ENCODE measurements at regions not wholly inside any gene's neighbourhood (a gene's known extent, or its start where the extent isn't known, plus 50 kb on each side); places are given as distances from the start of the nearest gene placed in this dataset.

- H3K36me3 ChIP-seq (ENCODE audit: insufficient read depth, low read length) = no peaks in the 10 kb centered on the region
- TF ChIP-seq, protein P1, sequence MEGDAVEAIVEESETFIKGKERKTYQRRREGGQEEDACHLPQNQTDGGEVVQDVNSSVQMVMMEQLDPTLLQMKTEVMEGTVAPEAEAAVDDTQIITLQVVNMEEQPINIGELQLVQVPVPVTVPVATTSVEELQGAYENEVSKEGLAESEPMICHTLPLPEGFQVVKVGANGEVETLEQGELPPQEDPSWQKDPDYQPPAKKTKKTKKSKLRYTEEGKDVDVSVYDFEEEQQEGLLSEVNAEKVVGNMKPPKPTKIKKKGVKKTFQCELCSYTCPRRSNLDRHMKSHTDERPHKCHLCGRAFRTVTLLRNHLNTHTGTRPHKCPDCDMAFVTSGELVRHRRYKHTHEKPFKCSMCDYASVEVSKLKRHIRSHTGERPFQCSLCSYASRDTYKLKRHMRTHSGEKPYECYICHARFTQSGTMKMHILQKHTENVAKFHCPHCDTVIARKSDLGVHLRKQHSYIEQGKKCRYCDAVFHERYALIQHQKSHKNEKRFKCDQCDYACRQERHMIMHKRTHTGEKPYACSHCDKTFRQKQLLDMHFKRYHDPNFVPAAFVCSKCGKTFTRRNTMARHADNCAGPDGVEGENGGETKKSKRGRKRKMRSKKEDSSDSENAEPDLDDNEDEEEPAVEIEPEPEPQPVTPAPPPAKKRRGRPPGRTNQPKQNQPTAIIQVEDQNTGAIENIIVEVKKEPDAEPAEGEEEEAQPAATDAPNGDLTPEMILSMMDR (IDR thresholded peaks at IDR 0.05) = no peak
- POLR2A ChIA-PET = no interaction called here
- intact Hi-C loops (cut with DNase I, micrococcal nuclease) = no loop called here
- H3K27me3 ChIP-seq (ENCODE audit: control insufficient read depth in 1 of 2, insufficient read depth in 2 of 2, low read length in 2 of 2) = no peaks in the 10 kb centered on the region
- no peaks in the 10 kb centered on the region for H3K4me1 Mint-ChIP-seq (ENCODE audit: low read depth)
- H3K9me3 Mint-ChIP-seq = no peaks in the 10 kb centered on the region
- no peaks in the 10 kb centered on the region for H3K4me1 ChIP-seq (ENCODE audit: insufficient read depth, low read length)
- CTCF ChIA-PET = no interaction called here
- no peak overlapping the region for H3K4me3 Mint-ChIP-seq
- no peak overlapping the region for H3K27ac Mint-ChIP-seq
- H3K27me3 Mint-ChIP-seq = no peaks in the 10 kb centered on the region
- H3K36me3 Mint-ChIP-seq (ENCODE audit: low read depth) = no peaks in the 10 kb centered on the region
- DNase-seq (no peak), ATAC-seq (ENCODE audit: poor library complexity) (no peak)
- no peak overlapping the region for H3K27ac ChIP-seq (ENCODE audit: low read depth in 1 of 2, low read length in 2 of 2)
- H3K9me3 ChIP-seq (ENCODE audit: control insufficient read depth in 1 of 2, insufficient read depth in 1 of 2, low read length in 2 of 2) = peaks cover 0 to 2% of the 10 kb centered on the region in 2 experiments
- no peak overlapping the region for H3K4me3 ChIP-seq (ENCODE audit: low read length)
These were observed 277.2 kb upstream of the ZNF608 start for GRCh38 chr5:125023673-125024072.

- H3K9me3 ChIP-seq (ENCODE audit: control insufficient read depth in 1 of 2, insufficient read depth in 1 of 2, low read length in 2 of 2) = peaks cover 0 to 3% of the 10 kb centered on the region in 2 experiments
- no peaks in the 10 kb centered on the region for H3K36me3 Mint-ChIP-seq (ENCODE audit: low read depth)
- no peak overlapping the region for H3K27ac Mint-ChIP-seq
- H3K36me3 ChIP-seq (ENCODE audit: insufficient read depth, low read length) = no peaks in the 10 kb centered on the region
- no peaks in the 10 kb centered on the region for H3K27me3 Mint-ChIP-seq
- ChIA-PET CTCF (no interaction called here), POLR2A (no interaction called here)
- no peaks in the 10 kb centered on the region for H3K4me1 Mint-ChIP-seq (ENCODE audit: low read depth)
- TF ChIP-seq, protein P1 (IDR thresholded peaks at IDR 0.05) = no peak
- DNase-seq (no peak), ATAC-seq (ENCODE audit: poor library complexity) (no peak)
- H3K4me3 ChIP-seq (ENCODE audit: low read length) = no peak overlapping the region
- no peak overlapping the region for H3K4me3 Mint-ChIP-seq
- no peaks in the 10 kb centered on the region for H3K27me3 ChIP-seq (ENCODE audit: control insufficient read depth in 1 of 2, insufficient read depth in 2 of 2, low read length in 2 of 2)
- intact Hi-C loops (cut with DNase I, micrococcal nuclease) = no loop called here
- no peaks in the 10 kb centered on the region for H3K9me3 Mint-ChIP-seq
- H3K4me1 ChIP-seq (ENCODE audit: insufficient read depth, low read length) = no peaks in the 10 kb centered on the region
- H3K27ac ChIP-seq (ENCODE audit: low read depth in 1 of 2, low read length in 2 of 2) = no peak overlapping the region
These were observed 280.7 kb upstream of the ZNF608 start for GRCh38 chr5:125026867-125027731.

GRCh38 chr5:125032286-125032685 lies 285.8 kb upstream of the ZNF608 start:
- intact Hi-C loops (cut with DNase I, micrococcal nuclease) = no loop called here
- Mint-ChIP-seq H3K4me1 (ENCODE audit: low read depth) (no peaks in the 10 kb centered on the region), H3K27me3 (no peaks in the 10 kb centered on the region), H3K36me3 (ENCODE audit: low read depth) (no peaks in the 10 kb centered on the region), H3K9me3 (no peaks in the 10 kb centered on the region), H3K27ac (no peak overlapping the region), H3K4me3 (no peak overlapping the region)
- DNase-seq (no peak), ATAC-seq (ENCODE audit: poor library complexity) (no peak)
- CTCF ChIA-PET = no interaction called here
- POLR2A ChIA-PET = no interaction called here
- H3K9me3 ChIP-seq (ENCODE audit: control insufficient read depth in 1 of 2, insufficient read depth in 1 of 2, low read length in 2 of 2) = peaks cover 0 to 8% of the 10 kb centered on the region in 2 experiments
- H3K4me3 ChIP-seq (ENCODE audit: low read length) = no peak overlapping the region
- H3K27ac ChIP-seq (ENCODE audit: low read depth in 1 of 2, low read length in 2 of 2) = no peak overlapping the region
- no peaks in the 10 kb centered on the region for H3K36me3 ChIP-seq (ENCODE audit: insufficient read depth, low read length)
- H3K4me1 ChIP-seq (ENCODE audit: insufficient read depth, low read length) = no peaks in the 10 kb centered on the region
- TF ChIP-seq, protein P1 (IDR thresholded peaks at IDR 0.05) = no peak
- H3K27me3 ChIP-seq (ENCODE audit: control insufficient read depth in 1 of 2, insufficient read depth in 2 of 2, low read length in 2 of 2) = no peaks in the 10 kb centered on the region

All from CD4-positive, alpha-beta T cell (primary cell).